Ovary (tissue), 7 donors: ENCODE measurements at regions not wholly inside any gene's neighbourhood (a gene's known extent, or its start where the extent isn't known, plus 50 kb on each side); places are given as distances from the start of the nearest gene placed in this dataset.
"Not testable (repeated sequence)": the region's sequence is repeated elsewhere in the genome, so short reads cannot be mapped to it uniquely, and the experiment has no call there.

Experiments used
- DNase-seq, 5 donors: peaks; one replicate each; pipeline ENCODE4 v3.0.0-alpha.2; 2019 to 2020
- H3K27ac ChIP-seq, 2 donors: fragments of 200-600 bp; one replicate each; pipeline versions ENCODE4 v1.5.1 to v1.8.0; 2019 to 2022
- H3K27me3 ChIP-seq: fragments of 200-600 bp; one replicate; pipeline ENCODE4 v1.8.0; 2022
- H3K36me3 ChIP-seq: fragments of 200-600 bp; sonication (generic); one replicate; pipeline ENCODE4 v1.5.1; 2019
- H3K4me1 ChIP-seq: one replicate; pipeline ENCODE4 v1.8.1; 2013; ENCODE audit warnings: mild to moderate bottlenecking, moderate library complexity; ENCODE audit not compliant: insufficient read depth
- H3K4me3 ChIP-seq: fragments of 200-600 bp; sonication (generic); one replicate; pipeline ENCODE4 v1.5.1; 2017
- H3K9me3 ChIP-seq, 2 donors: fragments of 200-600 bp in 1 of 2; sonication (generic) in 1 of 2; one replicate each; pipeline versions ENCODE4 v1.5.1 to v1.8.1; 2013 to 2019; ENCODE audit warnings: mild to moderate bottlenecking in 1 of 2, moderate library complexity in 1 of 2
- EP300 ChIP-seq: sonication (generic); formaldehyde crosslinking; IDR thresholded peaks from one replicate; pipeline ENCODE4 v1.6.1; 2017; ENCODE audit warnings: antibody characterized with exemption
- POLR2A ChIP-seq: fragments of 450-650 bp; IDR thresholded peaks from one replicate; pipeline ENCODE4 v1.6.1; 2017; ENCODE audit warnings: antibody characterized with exemption, mild to moderate bottlenecking, moderate library complexity
- WGBS, 3 donors: extraction: QIAGEN DNeasy Blood & Tissue Kit in 1 of 3; methylation state at CpG; one replicate each; pipeline versions ENCODE4 v1.1.5 to v1.1.7; 2013 to 2017; 5-methylcytosine and 5-hydroxymethylcytosine counted together
- intact Hi-C, 4 donors: fragments of 100-400 bp; cut with DNase I; formaldehyde crosslinking; loops; one replicate each; pipeline versions ENCODE4 v1.11.0 to v1.15.1; 2022 to 2023
- TF ChIP-seq, protein P1 (sequence below), 3 donors: fragments of 450-650 bp in 2 of 3; fragments of 200-600 bp in 1 of 3; IDR thresholded peaks; one replicate each; pipeline versions ENCODE4 v1.5.1 to v1.8.0; 2016 to 2022; ENCODE audit warnings: antibody characterized with exemption in 3 of 3, mild to moderate bottlenecking in 1 of 3
- donor health status: DM: no; HTN: no; CAD: no; lungs with moderate emphysema.
- donor health status: DM: no; HTN: no; CAD: no.
- donor health status: Bipolar disorder and iron deficiency.
- donor health status: DM: no; HTN: no; CAD: no.
- donor health status: DM: yes; HTN: yes; CAD: no.

GRCh38 chr3:191131305-191131704 lies 67.7 kb upstream of the OSTN start:
- Histone ChIP-seq H3K27me3 (no peaks in the 10 kb centered on the region), H3K4me3 (no peak overlapping the region), H3K4me1 (no peaks in the 10 kb centered on the region), H3K36me3 (no peaks in the 10 kb centered on the region), H3K27ac (no peak overlapping the region), H3K9me3 (no peaks in the 10 kb centered on the region)
- TF ChIP-seq, protein P1, sequence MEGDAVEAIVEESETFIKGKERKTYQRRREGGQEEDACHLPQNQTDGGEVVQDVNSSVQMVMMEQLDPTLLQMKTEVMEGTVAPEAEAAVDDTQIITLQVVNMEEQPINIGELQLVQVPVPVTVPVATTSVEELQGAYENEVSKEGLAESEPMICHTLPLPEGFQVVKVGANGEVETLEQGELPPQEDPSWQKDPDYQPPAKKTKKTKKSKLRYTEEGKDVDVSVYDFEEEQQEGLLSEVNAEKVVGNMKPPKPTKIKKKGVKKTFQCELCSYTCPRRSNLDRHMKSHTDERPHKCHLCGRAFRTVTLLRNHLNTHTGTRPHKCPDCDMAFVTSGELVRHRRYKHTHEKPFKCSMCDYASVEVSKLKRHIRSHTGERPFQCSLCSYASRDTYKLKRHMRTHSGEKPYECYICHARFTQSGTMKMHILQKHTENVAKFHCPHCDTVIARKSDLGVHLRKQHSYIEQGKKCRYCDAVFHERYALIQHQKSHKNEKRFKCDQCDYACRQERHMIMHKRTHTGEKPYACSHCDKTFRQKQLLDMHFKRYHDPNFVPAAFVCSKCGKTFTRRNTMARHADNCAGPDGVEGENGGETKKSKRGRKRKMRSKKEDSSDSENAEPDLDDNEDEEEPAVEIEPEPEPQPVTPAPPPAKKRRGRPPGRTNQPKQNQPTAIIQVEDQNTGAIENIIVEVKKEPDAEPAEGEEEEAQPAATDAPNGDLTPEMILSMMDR (IDR thresholded peaks at IDR 0.05), result no peak
- TF ChIP-seq EP300 (no peak), POLR2A (no peak)
- 79 to 93% (median 92%) methylated on average over 4 of the region's 4 CpGs for WGBS, 3 donors
- intact Hi-C loops, result loop anchor here in 1 of 4 donors (10.0 kb wide), 1 partner anchor 633 kb away; no protein-coding TSS in a partner anchor
- DNase-seq, result no peak

DNA sequence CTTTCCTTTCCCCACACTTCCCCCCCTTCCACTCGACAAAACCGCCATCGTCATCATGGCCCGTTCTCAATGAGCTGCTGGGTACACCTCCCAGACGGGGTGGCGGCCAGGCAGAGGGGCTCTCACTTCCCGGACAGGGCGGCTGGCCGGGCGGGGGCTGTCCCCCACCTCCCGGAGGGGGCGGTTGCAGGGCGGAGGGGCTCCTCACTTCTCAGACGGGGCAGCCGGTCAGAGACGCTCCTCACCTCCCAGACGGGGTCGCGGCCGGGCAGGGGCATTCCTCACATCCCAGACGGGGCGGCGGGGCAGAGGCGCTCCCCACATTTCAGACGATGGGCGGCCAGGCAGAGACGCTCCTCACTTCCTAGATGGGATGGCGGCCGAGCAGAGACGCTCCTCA lies 74.2 kb upstream of the OSTN start:
- 95 to 97% (median 95%) methylated on average over 19 to 30 of the region's 30 CpGs for WGBS, 3 donors
- H3K36me3 ChIP-seq, H3K4me1 ChIP-seq, H3K4me3 ChIP-seq, DNase-seq, H3K27me3 ChIP-seq, intact Hi-C loops, H3K9me3 ChIP-seq, H3K27ac ChIP-seq: not testable (repeated sequence)

- intact Hi-C loops, result no loop called here
- 15 to 26% (median 20%) methylated on average over 2 of the region's 2 CpGs for WGBS, 3 donors
- Histone ChIP-seq H3K27me3 (no peaks in the 10 kb centered on the region), H3K4me3 (no peak overlapping the region), H3K36me3 (no peaks in the 10 kb centered on the region), H3K27ac (no peak overlapping the region), H3K4me1 (no peaks in the 10 kb centered on the region), H3K9me3 (no peaks in the 10 kb centered on the region)
- no peak for DNase-seq
- TF ChIP-seq POLR2A (no peak), EP300 (no peak)
- TF ChIP-seq, protein P1 (IDR thresholded peaks at IDR 0.05), result no peak
Observed at GRCh38 chr3:191123946-191124345, 75.1 kb upstream of the OSTN start.

- TF ChIP-seq, protein P1 (IDR thresholded peaks at IDR 0.05), result no peak
- TF ChIP-seq POLR2A (no peak), EP300 (no peak)
- no peak for DNase-seq
- H3K36me3 ChIP-seq, result no peaks in the 10 kb centered on the region
- no peak overlapping the region for H3K27ac ChIP-seq
- no peaks in the 10 kb centered on the region for H3K27me3 ChIP-seq
- no peaks in the 10 kb centered on the region for H3K4me1 ChIP-seq
- intact Hi-C loops, result no loop called here
- H3K4me3 ChIP-seq, result no peak overlapping the region
- no peaks in the 10 kb centered on the region for H3K9me3 ChIP-seq
Observed at GRCh38 chr3:191123231-191123630, 75.8 kb upstream of the OSTN start.

GRCh38 chr3:191120447-191121298 lies 78.4 kb upstream of the OSTN start:
- H3K9me3 ChIP-seq, result no peaks in the 10 kb centered on the region
- no peak overlapping the region for H3K4me3 ChIP-seq
- no peak overlapping the region for H3K27ac ChIP-seq
- intact Hi-C loops, result no loop called here
- H3K27me3 ChIP-seq, result no peaks in the 10 kb centered on the region
- no peaks in the 10 kb centered on the region for H3K36me3 ChIP-seq
- no peak for DNase-seq
- TF ChIP-seq EP300 (no peak), POLR2A (no peak)
- TF ChIP-seq, protein P1 (IDR thresholded peaks at IDR 0.05), result no peak
- 65 to 77% (median 73%) methylated on average over 2 of the region's 2 CpGs for WGBS, 3 donors
- H3K4me1 ChIP-seq, result no peaks in the 10 kb centered on the region
